ENCODE measurements at regions not wholly inside any gene's neighbourhood (a gene's known extent, or its start where the extent isn't known, plus 50 kb on each side); places are given as distances from the start of the nearest gene placed in this dataset.

DNA sequence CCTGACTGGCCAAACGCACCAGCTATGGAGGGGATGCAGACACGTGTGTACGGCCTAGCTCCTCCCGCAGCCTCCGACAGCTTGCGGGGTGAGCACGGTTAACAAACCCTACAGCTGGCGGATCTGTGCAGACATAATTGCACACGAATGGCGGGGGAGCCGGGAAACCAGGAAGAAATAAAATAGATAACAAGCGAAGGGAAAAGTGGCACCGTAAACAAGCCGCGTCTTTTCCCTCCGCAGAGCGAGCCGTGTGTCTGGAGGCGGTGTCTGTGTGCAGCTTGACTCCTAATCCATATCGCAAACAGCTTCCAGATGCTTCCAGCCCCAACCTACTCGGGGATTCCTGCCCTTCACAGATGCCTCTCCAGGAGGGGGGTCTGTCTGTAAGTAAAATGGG lies 853.1 kb upstream of the SALL3 start:
- no peak for DNase-seq

DNA sequence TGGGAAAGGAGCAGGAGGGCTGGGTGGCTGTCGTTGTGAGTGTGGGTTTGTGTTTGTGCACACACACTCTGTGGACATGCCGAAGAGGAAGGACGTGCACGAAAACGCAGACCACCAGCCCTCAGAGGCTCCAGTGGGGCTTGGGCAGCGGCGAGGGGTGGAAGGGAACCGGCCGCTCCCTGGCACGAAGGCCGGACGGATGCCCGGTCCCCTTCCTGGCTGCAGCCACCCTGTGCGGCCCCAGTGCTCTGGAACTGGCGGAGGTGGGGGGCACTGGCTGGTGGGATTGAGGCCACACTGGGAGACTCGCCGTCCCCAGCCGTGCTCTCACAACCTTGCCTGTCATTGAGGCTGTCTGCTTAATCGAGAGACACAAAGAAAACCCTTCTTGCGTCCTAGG lies 852.6 kb upstream of the SALL3 start:
- DNase-seq, result no peak

DNA sequence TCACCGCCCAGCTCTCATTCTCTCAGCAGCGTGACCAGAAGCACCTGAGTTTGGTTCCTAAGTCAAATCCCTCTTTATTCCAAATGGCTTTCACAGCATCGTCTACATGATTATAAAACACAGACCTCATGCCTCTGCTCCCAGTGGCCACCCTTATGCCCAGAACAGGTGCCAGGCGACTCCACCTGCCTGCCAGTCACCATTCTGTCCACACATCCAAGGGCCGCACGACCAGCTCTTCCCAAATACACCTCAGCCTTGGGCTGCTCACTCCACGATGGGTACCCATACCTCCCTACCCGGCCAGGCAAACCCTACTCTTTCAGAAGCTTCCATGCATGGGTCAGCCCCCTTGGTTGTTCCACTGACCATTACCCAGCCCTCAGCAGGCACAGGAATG lies 851.6 kb upstream of the SALL3 start:
- DNase-seq, result no peak

DNA sequence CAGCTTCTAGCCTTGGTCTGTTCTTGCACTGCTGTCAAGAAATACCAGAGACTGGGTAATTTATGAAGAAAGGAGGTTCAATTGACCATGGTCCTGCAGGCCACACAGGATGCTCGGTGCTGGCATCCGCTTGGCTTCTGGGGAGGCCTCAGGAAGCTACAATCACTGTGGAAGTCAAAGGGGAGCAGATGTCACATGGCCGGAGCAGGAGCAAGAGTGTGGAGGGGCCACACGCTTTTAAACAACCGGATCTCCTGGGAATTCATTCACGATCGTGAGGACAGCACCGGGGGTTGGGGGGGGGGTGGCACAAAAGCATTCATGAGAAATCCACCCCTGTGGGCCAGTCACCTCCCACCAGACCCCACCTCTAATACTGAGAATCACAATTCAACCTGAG lies 850.4 kb upstream of the SALL3 start:
- DNase-seq, result no peak

DNA sequence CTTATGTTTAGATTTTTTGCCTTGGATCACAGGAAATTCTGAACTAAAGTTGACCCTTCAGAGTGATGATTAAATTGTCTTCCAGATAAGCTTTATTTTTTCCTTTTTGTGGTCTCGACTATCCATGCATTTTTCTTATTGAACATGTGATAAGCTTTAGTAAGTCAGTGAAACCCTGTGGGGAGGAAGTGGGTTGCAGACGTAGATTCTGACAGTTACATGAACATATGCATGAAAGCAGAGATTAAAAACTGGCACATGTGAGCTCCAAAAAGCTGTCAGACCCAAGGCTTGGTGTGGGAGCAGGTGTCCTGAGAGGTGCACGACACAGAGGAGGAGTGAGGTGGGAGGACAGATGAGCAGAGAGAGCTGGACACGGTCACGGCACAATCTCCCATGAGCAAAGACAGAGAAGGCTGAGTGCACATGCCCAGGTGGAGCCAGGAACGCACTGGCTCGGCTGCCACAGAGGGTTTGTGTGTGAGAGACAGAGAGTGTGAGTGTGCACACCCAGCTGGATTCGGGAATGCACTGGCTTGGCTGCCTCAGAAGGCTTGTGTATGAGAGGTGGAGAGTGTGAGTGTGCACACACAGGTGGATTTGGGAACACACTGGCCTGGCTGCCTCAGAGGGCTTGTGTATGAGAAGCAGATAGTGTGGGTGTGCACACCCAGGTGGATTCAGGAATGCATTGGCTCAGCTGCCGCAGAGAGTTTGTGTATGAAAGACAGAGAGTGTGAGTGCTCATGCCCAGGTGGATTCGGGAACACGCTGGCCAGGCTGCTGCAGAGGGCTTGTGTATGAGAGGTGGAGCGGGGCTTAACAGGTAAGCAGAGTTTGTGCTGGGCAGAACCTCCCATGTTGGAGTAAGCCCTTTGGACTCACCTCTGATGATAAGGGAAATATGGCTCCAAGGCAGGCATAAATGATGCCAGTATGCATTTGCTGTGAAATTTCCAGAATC lies 849.1 kb upstream of the SALL3 start:
- DNase-seq, result no peak

DNA sequence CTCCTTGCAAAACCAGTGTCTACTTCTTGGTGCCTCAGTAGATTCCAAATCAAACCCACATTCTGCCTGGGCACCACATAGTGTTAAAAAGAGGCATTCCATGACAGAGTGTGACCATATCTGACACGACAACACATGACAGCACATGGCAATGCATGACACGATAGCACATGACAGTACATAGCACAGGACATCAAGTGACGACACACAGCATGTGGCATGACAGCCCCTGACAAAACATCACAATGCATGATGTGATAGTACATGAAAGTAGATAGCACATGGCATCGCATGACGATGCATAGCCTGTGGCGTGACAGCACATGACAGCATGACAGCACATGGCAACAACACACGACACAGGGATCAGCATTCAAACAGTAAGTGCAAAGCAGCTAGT lies 845.9 kb upstream of the SALL3 start:
- no peak for DNase-seq

DNA sequence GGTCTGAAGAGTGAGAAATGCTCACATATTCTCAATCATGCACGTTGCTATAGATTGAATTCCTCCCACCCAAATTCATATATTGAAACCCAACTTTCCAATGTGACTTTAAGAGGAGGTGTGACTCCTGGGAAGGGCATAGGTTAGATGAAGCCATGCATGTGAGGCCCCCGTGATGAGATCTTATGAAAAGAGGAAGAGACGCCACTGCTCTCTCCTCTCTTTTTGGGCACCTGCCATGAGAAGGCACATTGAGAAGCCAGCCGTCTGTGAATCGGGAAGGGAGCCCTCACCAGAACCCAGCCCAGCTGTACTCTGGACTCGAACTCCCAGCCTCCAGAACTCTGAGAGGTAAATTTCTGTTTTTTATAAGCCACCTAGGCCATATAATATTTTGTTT lies 842.6 kb upstream of the SALL3 start:
- DNase-seq, result no peak

DNA sequence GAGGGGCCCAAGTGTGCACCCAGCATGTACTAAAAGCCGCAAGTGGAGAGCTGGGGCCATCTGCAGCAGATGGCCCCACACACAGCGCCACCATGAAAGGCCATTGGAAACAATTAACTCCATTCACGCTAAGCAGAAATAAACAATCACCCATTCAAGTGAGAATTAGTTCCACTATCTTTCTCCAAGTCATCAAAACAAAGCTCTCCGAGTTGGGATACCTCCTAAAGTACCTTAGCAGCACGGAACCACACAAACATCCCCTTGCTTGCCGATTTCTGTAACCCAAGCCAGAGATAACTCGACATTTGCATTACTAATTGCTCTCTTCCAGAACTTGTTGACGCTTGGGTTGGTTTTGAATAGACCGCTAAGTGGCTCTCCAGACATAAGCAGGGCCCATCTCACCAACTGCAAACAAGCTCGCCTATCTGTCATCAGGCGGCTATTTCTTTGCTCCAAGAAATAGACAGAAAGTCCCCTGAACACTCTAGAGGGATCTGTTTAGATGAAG lies 840.6 kb upstream of the SALL3 start:
- DNase-seq, result no peak

DNA sequence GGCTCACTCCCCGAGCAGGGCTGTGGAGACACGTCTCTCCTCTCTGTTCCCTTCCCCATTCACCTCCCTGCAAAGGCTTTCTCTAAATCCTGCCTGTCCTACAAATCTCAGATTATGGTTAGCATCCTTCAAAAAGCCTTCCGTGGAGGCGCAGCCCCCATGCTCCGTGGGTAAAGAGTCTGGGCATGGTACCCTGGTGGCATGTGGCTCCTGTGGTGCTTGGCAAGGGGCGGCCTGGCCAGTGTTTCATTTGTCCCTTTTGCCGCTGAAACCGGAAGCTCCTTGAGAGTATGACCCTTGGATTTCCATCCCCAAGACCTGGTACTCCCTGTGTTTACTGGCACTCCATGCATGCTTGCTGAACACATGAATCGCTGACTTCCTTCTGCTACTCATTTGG lies 839.3 kb upstream of the SALL3 start:
- DNase-seq, result no peak

DNA sequence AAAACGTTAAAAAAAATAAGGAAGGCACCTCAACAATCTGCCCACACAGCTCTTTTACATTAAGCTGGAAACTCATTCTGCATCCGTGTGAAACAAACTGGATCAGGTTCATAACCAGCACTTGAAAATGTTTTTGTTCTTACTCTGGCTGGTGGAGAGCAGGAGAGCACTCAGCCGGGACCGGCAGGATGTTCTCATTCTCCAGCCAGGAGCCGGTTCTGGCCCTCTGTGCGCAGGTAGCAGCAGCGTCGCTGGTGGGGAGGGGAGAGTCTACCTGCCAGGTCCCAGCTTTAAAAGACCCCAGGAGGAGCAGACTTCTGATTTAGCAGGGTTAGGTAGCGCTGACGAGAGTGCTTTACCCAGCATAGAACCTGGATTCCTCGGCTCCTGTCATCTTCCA lies 834.9 kb upstream of the SALL3 start:
- no peak for DNase-seq

DNA sequence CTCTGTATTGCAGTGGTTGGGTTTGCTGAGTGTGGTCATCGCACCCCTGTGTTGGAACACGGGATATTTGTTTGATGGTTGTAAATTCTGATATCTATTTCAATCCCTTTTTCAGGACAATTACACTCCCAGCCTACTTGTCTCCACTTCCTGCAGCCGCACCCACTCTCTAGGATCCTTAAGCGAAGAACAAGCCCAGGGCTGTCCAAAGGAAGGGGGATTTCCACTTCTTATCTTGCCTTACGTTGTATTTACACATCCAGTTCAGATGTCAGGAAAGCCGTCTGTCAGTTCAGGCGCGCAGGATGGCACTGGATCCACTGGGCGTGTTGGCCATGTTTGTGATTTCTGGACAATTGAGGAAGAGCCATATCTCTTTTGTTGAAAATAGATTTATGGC lies 834.5 kb upstream of the SALL3 start:
- no peak for DNase-seq

DNA sequence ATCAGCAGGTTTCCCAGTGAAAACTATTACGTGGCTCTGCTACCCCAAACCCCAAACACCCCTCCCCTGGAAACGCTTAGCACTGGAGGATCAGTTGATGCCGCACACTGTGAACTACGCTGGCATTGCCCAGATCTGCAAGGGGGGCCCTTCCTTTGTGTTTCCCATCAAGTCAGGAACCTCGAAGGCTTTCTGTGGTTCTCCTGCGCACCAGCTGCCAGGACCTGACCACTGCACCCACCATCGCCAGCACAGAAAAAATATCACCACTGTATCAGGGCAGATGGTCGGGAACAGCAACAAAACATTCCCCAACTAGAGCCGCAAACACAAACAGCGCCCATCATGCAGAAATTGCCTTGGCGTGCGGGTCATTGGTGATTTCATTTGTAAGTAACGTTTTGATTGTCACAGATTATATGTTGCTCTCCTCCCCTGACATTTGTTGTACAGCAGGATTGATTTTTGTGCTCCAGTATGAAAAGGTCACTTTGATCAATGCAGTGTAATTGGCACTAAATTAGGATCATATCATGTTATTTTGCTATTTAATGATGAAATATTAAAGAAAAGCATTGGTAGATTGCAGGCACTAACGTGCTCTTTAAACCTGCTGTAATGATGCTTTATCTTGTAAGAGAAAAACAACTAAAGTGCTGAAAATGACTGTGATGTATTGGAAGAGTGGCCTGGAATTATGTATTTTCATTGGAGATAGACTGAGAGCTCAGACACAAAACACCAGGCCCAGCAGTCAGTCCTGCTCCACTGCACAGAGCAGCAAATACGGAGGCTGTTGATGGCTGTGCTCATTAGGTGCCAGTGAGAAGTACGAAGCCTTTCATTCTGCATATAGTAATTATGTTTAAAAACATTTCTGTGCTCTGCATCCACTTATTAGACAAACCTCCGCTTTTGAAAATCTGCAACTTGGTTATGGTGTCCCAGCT lies 833.2 kb upstream of the SALL3 start:
- no peak for DNase-seq

DNA sequence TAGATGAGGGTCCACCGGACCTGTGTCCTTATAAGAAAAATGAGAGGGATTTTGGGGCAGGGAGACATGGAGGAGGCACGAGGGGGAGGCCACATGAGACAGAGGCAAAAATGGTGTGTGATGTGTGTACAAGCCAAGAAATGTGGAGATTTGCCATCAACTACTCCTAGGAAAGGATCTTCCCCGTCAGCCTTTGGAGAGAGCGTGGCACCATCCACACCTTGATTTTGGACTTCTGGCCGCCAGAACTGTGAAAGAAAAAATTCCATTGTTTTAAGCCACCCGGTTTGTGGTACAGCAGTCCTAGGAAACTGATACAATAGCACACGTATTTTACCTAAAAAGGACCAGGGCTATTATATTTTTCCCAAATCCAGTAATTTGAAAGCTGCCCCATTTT lies 829.0 kb upstream of the SALL3 start:
- DNase-seq, result no peak

DNA sequence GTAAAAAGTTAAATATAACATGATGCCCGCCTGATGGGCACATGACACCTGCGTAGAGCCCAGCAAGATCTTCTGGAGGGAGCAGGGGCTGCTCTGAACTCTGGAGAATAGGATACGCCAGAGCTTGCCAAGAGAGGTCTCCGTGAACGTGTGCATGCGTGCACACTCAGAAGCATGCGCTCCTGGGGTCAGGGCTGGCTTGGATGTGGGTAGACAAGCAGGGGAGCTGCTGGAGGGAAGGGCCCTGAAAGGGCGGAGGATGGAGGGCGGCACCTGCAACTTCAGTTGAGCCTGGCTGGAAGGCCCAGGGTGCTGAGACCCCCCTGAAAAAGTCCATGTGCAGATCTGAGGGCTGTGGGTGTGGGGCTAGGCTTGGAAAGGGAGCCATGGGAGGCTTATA lies 828.4 kb upstream of the SALL3 start:
- no peak for DNase-seq

DNA sequence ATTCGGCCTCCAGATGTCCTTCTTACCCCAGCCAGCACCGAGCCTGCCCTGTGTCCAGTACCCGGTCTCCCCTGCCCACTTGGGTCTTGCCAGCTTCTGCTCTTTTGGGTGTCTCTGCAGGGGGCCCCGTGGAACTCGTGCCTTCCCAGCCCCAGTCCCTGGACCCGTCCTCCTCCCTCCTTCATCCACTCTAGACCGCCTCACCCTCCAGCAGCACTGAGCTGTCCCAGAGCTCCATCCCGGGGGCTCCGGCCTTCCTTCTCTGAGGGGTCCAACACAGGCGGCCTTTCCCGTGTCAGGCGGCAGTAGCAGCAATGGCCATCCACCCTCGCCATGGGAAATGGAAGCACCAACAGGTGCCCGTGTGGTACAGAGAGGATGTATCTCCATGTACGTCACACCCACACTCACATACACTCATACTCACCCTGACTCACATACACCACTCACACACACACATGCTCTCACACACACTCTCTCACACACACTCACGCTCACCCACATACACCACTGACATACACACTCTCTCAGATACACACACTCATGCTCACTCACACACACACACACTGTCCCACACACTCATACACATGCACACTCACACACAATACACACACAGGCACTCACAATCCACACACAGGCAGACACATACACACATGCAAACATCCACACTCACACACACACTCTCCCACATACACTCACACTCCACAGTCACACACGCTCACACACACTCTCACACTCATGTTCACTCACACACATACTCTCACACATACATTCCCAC lies 827.5 kb upstream of the SALL3 start:
- DNase-seq, result no peak

DNA sequence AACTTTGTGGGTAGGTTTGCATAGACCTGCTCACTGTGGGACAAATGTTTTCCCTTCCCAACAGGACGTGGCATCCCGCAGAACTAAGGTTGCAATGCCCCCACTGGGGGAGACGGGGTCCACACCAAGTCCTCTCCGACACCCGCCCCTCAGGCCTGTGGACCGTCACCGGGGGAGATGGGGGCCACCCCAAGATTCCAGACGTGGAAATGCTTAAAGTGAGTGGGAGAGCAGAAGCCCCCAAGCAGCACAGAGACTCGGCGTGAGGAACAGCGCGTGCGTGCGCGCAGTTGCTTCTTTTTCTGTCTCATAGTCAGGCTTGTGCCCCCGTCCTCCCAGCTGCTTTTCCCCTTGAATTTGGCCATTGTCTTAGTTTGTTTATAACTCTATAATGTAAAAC lies 826.3 kb upstream of the SALL3 start:
- no peak for DNase-seq

DNA sequence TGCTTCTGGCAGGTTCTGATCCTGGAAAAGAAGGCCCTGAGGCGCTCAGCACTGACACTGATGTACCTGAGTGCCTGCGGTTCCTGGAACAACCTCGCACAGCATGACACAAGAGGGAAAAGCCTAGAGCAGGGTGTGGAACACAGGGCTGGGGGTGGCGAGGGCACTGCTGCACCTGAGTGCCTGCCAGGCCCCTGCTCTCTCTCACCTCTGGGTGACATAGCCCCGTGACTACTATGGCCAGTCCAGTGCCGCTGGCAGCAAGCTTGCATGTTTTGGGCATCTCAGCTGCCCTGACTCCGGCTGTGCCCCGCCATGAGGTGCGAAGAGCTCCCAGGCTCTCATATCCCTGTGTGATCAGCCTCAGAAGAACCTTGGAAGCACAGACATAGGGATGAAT lies 825.2 kb upstream of the SALL3 start:
- DNase-seq, result no peak

DNA sequence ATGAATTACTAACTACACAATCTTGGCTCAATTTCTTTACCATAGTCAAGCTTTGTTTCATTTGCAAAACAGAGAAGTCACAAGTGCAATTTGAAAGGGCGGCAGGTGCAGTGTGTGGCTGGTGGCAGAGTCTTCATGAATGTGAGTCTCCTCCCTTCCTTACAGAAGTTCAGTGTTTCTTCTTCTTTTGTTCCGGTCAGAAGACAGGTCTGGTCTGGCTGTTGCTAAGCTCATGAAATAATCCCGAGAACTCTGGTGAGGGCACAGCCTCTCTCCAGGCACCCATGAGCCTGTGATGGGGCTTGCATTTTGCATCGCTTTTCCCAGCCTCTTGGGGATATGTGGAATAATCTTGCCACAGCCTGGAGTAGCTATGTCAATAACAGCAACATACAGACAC lies 824.8 kb upstream of the SALL3 start:
- DNase-seq, result no peak

DNA sequence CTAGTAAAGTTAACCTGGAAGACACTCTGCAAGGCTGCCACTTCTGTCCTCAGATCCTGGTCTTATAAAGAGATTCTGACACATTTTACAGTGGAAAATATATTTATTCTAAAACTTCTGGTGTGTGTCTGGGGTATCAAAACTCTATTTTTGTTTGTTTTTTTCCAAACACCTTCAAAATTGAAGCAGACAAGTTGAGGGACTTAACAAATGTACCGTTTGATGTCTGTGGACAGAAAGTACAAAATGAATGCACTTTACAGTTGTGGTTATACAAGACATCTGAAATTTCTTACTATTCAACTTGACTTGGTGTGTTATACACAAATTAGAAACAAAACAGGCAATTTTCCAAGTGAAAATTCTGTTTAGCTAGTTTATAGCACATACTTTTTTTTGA lies 823.2 kb upstream of the SALL3 start:
- DNase-seq, result no peak

DNA sequence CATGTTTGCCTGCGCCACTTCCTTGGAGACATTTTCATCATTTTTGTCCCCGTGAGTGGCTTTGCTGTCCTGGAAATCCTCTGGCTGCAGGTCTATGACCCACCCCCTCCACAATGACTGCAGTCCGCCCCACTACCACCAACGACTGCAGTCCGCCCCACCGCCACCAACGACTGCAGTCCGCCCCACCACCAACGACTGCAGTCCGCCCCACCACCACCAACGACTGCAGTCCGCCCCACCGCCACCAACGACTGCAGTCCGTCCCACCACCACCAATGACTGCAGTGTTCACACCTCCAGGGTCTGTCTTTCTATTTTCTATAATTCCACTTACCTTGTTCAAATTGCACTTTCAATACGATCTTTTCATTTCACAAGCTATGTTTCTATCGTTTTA lies 820.7 kb upstream of the SALL3 start:
- DNase-seq, result no peak

DNA sequence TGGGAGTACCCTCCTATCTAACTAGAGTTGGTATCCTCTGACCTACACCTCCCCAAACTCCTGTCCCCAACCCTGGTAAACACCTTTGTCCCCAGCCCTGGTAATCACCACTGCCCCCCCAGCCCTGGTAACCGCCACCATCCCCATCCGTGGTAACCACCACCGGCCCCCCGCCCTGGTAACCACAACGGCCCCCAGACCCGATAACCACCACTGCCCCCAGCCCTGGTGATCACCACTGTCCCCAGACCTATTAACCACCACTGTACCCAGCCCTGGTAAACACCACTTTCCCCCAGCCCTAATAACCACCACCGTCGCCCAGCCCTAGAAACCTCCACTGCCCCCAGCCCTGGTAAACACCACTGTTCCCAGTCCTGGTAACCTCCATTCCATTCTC lies 820.2 kb upstream of the SALL3 start:
- DNase-seq, result no peak

DNA sequence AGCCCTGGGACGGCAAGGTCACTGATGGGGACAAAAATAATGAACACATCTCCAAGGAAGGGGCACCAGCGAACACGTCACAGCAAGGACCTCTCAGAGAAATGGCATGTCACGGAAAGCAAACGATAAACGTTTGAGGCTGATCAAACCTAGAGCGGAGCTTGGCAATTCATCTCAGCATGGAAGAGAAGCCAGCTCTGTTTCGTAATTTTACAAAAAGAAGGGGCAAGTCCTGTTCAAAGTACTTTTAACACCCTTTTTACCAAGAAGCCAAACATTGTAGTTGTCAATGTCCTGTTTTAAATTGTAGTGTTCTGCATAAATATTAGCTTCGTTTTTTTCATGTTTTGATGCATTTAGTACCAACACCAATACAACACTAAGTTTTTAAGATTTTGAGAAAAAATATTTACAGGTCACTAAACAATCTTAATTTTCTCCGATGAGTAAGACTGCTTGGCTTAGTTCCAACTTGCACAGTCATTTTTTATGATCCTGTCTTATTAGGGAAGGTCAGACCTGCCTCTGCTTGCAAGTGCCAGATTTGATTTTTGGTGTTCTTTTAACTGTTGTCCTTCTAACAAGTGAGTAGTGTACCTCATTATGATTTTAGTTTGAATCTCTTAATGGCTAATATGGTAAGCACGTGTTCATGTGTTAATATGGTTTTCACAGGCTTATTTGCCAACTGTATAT lies 818.5 kb upstream of the SALL3 start:
- DNase-seq, result no peak
